Naive thymus-derived CD8-positive, alpha-beta T cell (primary cell): ENCODE measurements at regions not wholly inside any gene's neighbourhood (a gene's known extent, or its start where the extent isn't known, plus 50 kb on each side); places are given as distances from the start of the nearest gene placed in this dataset.
"Not testable (repeated sequence)": the region's sequence is repeated elsewhere in the genome, so short reads cannot be mapped to it uniquely, and the experiment has no call there.

Experiments
- ATAC-seq, 2 donors: fragments of 150-1000 bp; cut with Tn5 transposase in 1 of 2; sonication (Bioruptor Pico), chemical (Tn5 transposase) in 1 of 2; 1 replicate in 1 of 2; 2 replicates in 1 of 2; pipeline ENCODE4 v1.10.0; 2021; ENCODE audit warnings: mild to moderate bottlenecking in 2 of 2, moderate library complexity in 2 of 2
- POLR2A ChIA-PET: fragments of 350-600 bp; sonication (Branson Sonifier 250); formaldehyde crosslinking; loops from one replicate; lab custom pipeline; 2021; ENCODE audit warnings: antibody characterized with exemption; lab: Charles Lee
- DNase-seq, 10 donors: peaks; one replicate each; pipeline versions ENCODE4 v3.0.0 to v3.0.0-alpha.2; 2020 to 2022
- H3K27ac Mint-ChIP-seq, 10 donors: one replicate each; pipeline ENCODE4 v1.8.0; 2020 to 2022; ENCODE audit warnings: mild to moderate bottlenecking in 10 of 10, mixed read lengths in 10 of 10, moderate library complexity in 4 of 10, inconsistent platforms in 1 of 10
- H3K27me3 Mint-ChIP-seq, 5 donors: one replicate each; pipeline ENCODE4 v1.8.0; 2021 to 2022; ENCODE audit warnings: mixed read lengths in 5 of 5
- H3K36me3 Mint-ChIP-seq, 3 donors: one replicate each; pipeline ENCODE4 v1.8.0; 2020 to 2022; ENCODE audit warnings: mixed read lengths in 3 of 3, mild to moderate bottlenecking in 2 of 3, inconsistent platforms in 1 of 3
- H3K4me1 Mint-ChIP-seq, 4 donors: one replicate each; pipeline ENCODE4 v1.8.0; 2021 to 2022; ENCODE audit warnings: mixed read lengths in 4 of 4
- H3K4me3 Mint-ChIP-seq, 10 donors: one replicate each; pipeline ENCODE4 v1.8.0; 2020 to 2022; ENCODE audit warnings: mild to moderate bottlenecking in 10 of 10, mixed read lengths in 10 of 10, moderate library complexity in 6 of 10, inconsistent platforms in 1 of 10
- H3K9me3 Mint-ChIP-seq, 9 donors: one replicate each; pipeline ENCODE4 v1.8.0; 2020 to 2022; ENCODE audit warnings: mixed read lengths in 9 of 9, mild to moderate bottlenecking in 3 of 9, inconsistent platforms in 1 of 9, moderate library complexity in 1 of 9

DNA sequence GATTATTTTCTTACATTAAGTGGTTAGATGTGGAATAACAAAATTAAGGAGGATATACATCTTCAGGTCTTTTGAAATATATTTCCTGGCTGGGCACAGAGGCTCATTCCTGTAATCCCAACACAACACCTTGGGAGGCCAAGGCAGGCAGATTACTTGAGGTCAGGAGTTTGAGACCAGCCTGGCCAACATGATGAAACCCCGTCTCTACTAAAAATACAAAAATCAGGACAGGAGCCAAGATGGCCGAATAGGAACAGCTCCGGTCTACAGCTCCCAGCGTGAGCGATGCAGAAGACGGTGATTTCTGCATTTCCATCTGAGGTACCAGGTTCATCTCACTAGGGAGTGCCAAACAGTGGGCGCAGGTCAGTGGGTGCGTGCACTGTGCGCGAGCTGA lies 95.6 kb upstream of the SPAG17 start:
- POLR2A ChIA-PET, H3K27ac Mint-ChIP-seq: not testable (repeated sequence)
- H3K9me3 Mint-ChIP-seq, result peaks cover 0 to 25% (median 12%) of the 10 kb centered on the region in 9 donors

GRCh38 chr1:118275472-118276115 lies 90.6 kb upstream of the SPAG17 start:
- DNase-seq (no peak), ATAC-seq (no peak)
- H3K36me3 Mint-ChIP-seq, result peaks cover 0 to 4% (median 0%) of the 10 kb centered on the region in 3 donors
- H3K27ac Mint-ChIP-seq, result no peak overlapping the region
- H3K9me3 Mint-ChIP-seq, result peaks cover 0 to 24% (median 12%) of the 10 kb centered on the region in 9 donors
- H3K27me3 Mint-ChIP-seq, result peaks cover 0 to 4% (median 2%) of the 10 kb centered on the region in 5 donors
- POLR2A ChIA-PET, result no interaction called here
- H3K4me3 Mint-ChIP-seq, result no peak overlapping the region
- no peaks in the 10 kb centered on the region for H3K4me1 Mint-ChIP-seq

More for the DNA sequence above, 95.6 kb upstream of the SPAG17 start:
- ATAC-seq, H3K4me3 Mint-ChIP-seq, H3K27me3 Mint-ChIP-seq, H3K36me3 Mint-ChIP-seq, H3K4me1 Mint-ChIP-seq, DNase-seq: not testable (repeated sequence)

DNA sequence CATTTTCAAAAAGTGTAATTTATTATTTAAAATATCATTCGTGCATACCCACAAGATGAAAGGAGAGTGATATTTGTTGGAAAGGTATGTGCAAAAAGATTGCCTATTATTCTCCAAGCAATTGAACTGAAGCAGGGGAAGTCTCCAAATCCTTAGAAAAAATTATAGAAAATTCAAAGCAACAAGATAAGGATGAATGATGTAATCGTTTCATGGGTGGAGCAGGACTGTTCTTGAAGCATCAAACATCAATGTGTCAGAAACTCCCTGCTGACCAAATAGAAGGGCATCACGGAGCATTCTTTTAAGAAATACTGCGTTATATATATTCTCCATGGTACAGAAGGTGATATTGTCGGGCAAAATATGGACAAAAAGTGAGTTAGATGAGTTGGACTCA lies 87.9 kb upstream of the SPAG17 start:
- Mint-ChIP-seq H3K4me3 (no peak overlapping the region), H3K27me3 (peaks cover 0 to 4% (median 2%) of the 10 kb centered on the region in 5 donors), H3K9me3 (peaks cover 0 to 14% (median 6%) of the 10 kb centered on the region in 9 donors), H3K36me3 (no peaks in the 10 kb centered on the region), H3K27ac (no peak overlapping the region), H3K4me1 (no peaks in the 10 kb centered on the region)
- POLR2A ChIA-PET, result no interaction called here
- ATAC-seq (no peak), DNase-seq (no peak)

- no peak overlapping the region for H3K27ac Mint-ChIP-seq
- H3K27me3 Mint-ChIP-seq, result peaks cover 0 to 3% (median 1%) of the 10 kb centered on the region in 5 donors
- H3K9me3 Mint-ChIP-seq, result peaks cover 0 to 7% (median 3%) of the 10 kb centered on the region in 9 donors
- no peaks in the 10 kb centered on the region for H3K4me1 Mint-ChIP-seq
- ATAC-seq, result no peak
- no peaks in the 10 kb centered on the region for H3K36me3 Mint-ChIP-seq
- H3K4me3 Mint-ChIP-seq, result no peak overlapping the region
- no peak for DNase-seq
- POLR2A ChIA-PET, result no interaction called here
These were observed 86.9 kb upstream of the SPAG17 start for GRCh38 chr1:118271883-118272282.

DNA sequence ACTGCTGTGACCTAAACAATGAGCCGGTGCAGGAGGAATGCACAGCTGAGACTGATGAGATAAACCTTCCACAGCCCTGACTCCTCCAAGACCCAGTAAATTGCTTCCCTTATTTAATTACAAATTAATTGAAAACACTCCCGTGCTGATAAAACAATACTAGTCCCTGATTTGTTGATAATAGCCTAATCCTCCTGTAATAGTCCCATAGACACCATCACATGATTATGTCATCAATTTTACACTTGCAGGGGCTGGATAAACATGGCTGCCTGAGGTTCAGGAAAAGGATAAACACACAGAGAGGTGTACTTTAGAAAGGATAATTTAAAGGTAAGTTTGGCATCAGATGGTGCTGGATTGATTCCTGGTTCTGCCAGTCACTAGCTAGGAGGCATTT lies 84.6 kb upstream of the SPAG17 start:
- Mint-ChIP-seq H3K36me3 (no peaks in the 10 kb centered on the region), H3K4me3 (no peak overlapping the region), H3K27ac (no peak overlapping the region), H3K4me1 (no peaks in the 10 kb centered on the region), H3K9me3 (peaks cover 0 to 2% (median 0%) of the 10 kb centered on the region in 9 donors), H3K27me3 (peaks cover 0 to 3% (median 0%) of the 10 kb centered on the region in 5 donors)
- POLR2A ChIA-PET, result no interaction called here
- ATAC-seq, result no peak
- no peak for DNase-seq

- H3K4me3 Mint-ChIP-seq, result no peak overlapping the region
- DNase-seq (no peak), ATAC-seq (no peak)
- peaks cover 0 to 2% (median 0%) of the 10 kb centered on the region in 9 donors for H3K9me3 Mint-ChIP-seq
- H3K27ac Mint-ChIP-seq, result no peak overlapping the region
- peaks cover 0 to 3% (median 0%) of the 10 kb centered on the region in 5 donors for H3K27me3 Mint-ChIP-seq
- H3K4me1 Mint-ChIP-seq, result no peaks in the 10 kb centered on the region
- POLR2A ChIA-PET, result no interaction called here
- no peaks in the 10 kb centered on the region for H3K36me3 Mint-ChIP-seq
These were observed 81.4 kb upstream of the SPAG17 start for GRCh38 chr1:118266436-118266835.

DNA sequence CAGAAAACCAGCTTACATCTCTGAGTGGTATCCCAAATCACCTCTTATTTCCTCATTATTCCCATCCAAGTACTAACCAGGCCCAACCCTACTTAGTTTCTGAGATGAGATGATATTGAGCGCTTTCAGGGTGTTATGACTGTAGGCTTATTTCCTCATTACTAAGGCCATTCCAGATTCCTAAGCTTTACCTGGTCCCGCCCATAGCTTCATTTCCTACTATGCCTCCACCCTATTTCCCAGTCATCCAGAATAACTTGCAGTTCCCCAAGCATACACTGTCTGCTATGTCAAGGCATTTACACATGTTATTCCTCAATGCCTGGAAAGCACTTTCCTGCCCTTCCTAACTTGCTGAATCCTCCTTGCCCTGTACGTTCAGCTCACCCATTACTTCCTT lies 79.3 kb upstream of the SPAG17 start:
- Mint-ChIP-seq H3K4me3 (no peak overlapping the region), H3K36me3 (peaks cover 0 to 4% (median 0%) of the 10 kb centered on the region in 3 donors), H3K27ac (no peak overlapping the region), H3K9me3 (peaks cover 0 to 5% (median 0%) of the 10 kb centered on the region in 9 donors), H3K4me1 (no peaks in the 10 kb centered on the region), H3K27me3 (peaks cover 0 to 3% (median 0%) of the 10 kb centered on the region in 5 donors)
- POLR2A ChIA-PET, result no interaction called here
- no peak for ATAC-seq
- DNase-seq, result no peak

DNA sequence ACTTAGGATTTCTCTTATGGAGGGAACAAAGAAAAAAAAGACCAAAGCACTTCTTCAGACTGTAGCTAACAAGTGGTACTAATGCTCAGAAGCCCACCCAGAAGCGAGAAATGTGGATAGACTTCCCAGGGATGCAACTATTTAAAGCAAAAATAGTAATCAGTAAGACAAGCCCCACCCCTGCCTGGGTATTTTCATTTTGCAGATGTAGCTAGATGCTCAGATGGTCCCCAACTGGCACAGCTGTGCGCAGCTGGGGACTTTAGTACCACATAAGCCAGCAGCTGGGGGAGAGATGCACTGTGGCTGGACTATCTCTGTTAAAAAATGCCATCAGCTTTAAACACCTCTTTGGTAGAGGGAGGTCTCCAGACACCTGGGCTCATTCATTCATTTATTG lies 77.8 kb upstream of the SPAG17 start:
- no peak for DNase-seq
- Mint-ChIP-seq H3K36me3 (peaks cover 0 to 4% (median 0%) of the 10 kb centered on the region in 3 donors), H3K9me3 (peaks cover 0 to 5% (median 0%) of the 10 kb centered on the region in 9 donors), H3K27me3 (peaks cover 0 to 3% (median 0%) of the 10 kb centered on the region in 5 donors), H3K4me3 (no peak overlapping the region), H3K27ac (no peak overlapping the region), H3K4me1 (no peaks in the 10 kb centered on the region)
- POLR2A ChIA-PET, result no interaction called here
- ATAC-seq, result no peak

- Mint-ChIP-seq H3K4me3 (no peak overlapping the region), H3K36me3 (peaks cover 0 to 4% (median 0%) of the 10 kb centered on the region in 3 donors), H3K27me3 (peaks cover 0 to 3% (median 0%) of the 10 kb centered on the region in 5 donors), H3K4me1 (no peaks in the 10 kb centered on the region), H3K27ac (no peak overlapping the region), H3K9me3 (peaks cover 0 to 5% (median 0%) of the 10 kb centered on the region in 9 donors)
- no peak for ATAC-seq
- POLR2A ChIA-PET, result no interaction called here
- DNase-seq, result no peak
These were observed 73.9 kb upstream of the SPAG17 start for GRCh38 chr1:118258975-118259374.

DNA sequence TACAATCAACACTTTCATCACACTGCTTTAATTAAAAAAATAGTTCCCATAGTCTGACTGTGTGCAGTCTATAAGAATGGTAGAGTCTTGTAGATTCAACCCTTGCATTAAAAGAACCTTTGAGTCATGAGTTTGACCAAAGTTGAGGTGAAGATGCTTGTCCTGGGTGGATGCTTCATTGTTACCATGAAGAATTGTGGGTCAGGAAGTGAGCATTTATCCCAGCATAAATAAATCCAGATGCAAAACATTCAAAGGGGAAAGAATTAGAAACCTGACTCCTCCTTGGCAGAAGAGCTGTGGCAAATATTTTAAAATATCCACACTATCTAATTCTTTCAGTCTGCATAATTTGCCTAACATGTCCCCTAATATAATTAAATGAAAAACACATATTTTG lies 72.9 kb upstream of the SPAG17 start:
- ATAC-seq (no peak), DNase-seq (no peak)
- POLR2A ChIA-PET, result no interaction called here
- Mint-ChIP-seq H3K9me3 (peaks cover 0 to 5% (median 0%) of the 10 kb centered on the region in 9 donors), H3K4me1 (no peaks in the 10 kb centered on the region), H3K27ac (no peak overlapping the region), H3K4me3 (no peak overlapping the region), H3K27me3 (peaks cover 0 to 8% (median 3%) of the 10 kb centered on the region in 5 donors), H3K36me3 (peaks cover 0 to 4% (median 0%) of the 10 kb centered on the region in 3 donors)

DNA sequence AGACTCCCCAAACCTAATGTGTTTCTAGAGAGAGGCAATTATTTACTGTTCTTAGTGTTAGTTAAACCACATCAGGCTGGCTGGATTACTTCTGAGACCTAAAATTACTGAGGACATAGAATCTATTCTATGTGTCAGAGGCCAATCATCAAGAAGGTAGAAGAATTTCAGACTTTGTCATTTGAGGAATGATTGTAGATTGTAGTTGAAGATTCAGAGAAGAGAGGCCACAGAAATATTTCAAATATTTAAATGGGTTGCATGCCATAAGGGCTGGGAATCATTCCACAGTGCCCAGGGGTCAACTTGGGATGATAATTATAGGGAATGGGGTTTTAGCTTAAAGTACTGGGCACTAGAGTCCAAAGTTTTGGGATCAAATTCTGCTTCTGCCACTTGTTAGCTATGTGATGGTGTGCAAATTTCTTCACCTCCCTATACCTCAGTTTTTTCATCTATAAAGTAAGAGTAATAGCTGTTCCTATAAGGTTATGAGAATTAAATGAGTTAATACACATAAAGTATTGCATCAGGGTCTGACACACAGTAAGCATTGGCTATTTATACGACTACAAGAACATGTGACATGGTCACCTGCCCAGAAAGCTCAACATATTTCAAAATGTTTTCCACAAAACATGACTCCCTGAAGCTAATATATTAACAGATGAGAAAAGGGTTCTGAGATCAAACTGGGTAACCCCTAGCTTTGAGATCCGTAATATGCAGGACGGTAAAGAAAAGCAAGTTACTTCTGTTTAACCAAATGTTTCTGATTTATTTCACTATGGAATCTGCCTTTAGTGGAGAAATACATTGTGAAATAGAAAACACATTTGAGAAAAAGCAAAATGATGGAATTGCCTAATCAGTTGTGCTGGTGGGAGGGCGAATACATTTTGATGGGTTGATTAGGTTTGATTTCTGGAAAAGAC lies 69.7 kb upstream of the SPAG17 start:
- H3K27me3 Mint-ChIP-seq, result peaks cover 0 to 5% (median 3%) of the 10 kb centered on the region in 5 donors
- POLR2A ChIA-PET, result no interaction called here
- no peaks in the 10 kb centered on the region for H3K36me3 Mint-ChIP-seq
- DNase-seq, result no peak
- no peak for ATAC-seq
- H3K27ac Mint-ChIP-seq, result no peak overlapping the region
- no peaks in the 10 kb centered on the region for H3K4me1 Mint-ChIP-seq
- H3K9me3 Mint-ChIP-seq, result peaks cover 0 to 5% (median 0%) of the 10 kb centered on the region in 9 donors
- no peak overlapping the region for H3K4me3 Mint-ChIP-seq

DNA sequence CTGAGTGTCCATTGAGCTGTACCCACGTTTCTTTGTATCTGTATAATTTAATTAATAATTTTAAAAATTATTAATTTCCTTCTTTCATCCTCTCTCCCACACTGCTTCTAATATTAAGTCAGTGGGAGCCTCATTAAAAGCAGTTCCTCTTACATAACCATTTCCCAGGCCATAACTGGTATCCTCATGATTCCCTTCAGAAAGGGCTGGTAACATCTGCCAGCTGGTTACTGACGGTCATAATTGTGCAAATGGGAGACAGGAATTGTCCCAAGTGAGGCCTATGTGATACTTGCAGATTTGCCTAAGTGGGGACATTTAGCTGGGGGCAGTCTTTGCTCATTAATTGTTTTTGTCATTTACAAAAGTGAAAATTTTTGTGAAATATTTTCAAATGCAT lies 69.0 kb upstream of the SPAG17 start:
- POLR2A ChIA-PET, result no interaction called here
- Mint-ChIP-seq H3K4me3 (no peak overlapping the region), H3K27me3 (peaks cover 0 to 5% (median 3%) of the 10 kb centered on the region in 5 donors), H3K36me3 (no peaks in the 10 kb centered on the region), H3K9me3 (peaks cover 0 to 5% (median 0%) of the 10 kb centered on the region in 9 donors), H3K4me1 (no peaks in the 10 kb centered on the region), H3K27ac (no peak overlapping the region)
- no peak for ATAC-seq
- no peak for DNase-seq
